ENCODE measurements at regions not wholly inside any gene's neighbourhood (a gene's known extent, or its start where the extent isn't known, plus 50 kb on each side); places are given as distances from the start of the nearest gene placed in this dataset.

GRCh38 chr2:12429779-12430406 lies 286.8 kb upstream of the TRIB2 start:
- H3K27ac ChIP-seq, result no peak overlapping the region
- no peaks in the 10 kb centered on the region for H3K4me1 ChIP-seq (replicated peaks)
- TF ChIP-seq POLR2A (IDR thresholded peaks at IDR 0.05), result no peak
- no peak for TF ChIP-seq POLR2AphosphoS5 (IDR thresholded peaks at IDR 0.05)
- TF ChIP-seq CTCF (IDR thresholded peaks at IDR 0.05), result no peak
- WGBS, result 59% methylated on average over 4 of the region's 4 CpGs
- H3K4me3 ChIP-seq, result no peak overlapping the region
- DNase-seq (ENCODE audit: low spot score), result no peak
- intact Hi-C loops (cut with DNase I), result no loop called here
- no peaks in the 10 kb centered on the region for H3K36me3 ChIP-seq
- no peaks in the 10 kb centered on the region for H3K27me3 ChIP-seq (replicated peaks; ENCODE audit: insufficient read depth)
- H3K9me3 ChIP-seq, result no peaks in the 10 kb centered on the region

GRCh38 chr2:12430407-12431133 lies 286.2 kb upstream of the TRIB2 start:
- DNase-seq (ENCODE audit: low spot score), result no peak
- H3K27ac ChIP-seq, result no peak overlapping the region
- 78% methylated on average over 6 of the region's 6 CpGs for WGBS

GRCh38 chr2:12432985-12433625 lies 283.6 kb upstream of the TRIB2 start:
- no peaks in the 10 kb centered on the region for H3K4me1 ChIP-seq (replicated peaks)
- 79% methylated on average over 2 of the region's 2 CpGs for WGBS
- no peaks in the 10 kb centered on the region for H3K9me3 ChIP-seq
- intact Hi-C loops (cut with DNase I), result no loop called here
- no peak overlapping the region for H3K27ac ChIP-seq
- TF ChIP-seq POLR2AphosphoS5 (IDR thresholded peaks at IDR 0.05) (no peak), POLR2A (IDR thresholded peaks at IDR 0.05) (no peak), CTCF (IDR thresholded peaks at IDR 0.05) (no peak)
- no peaks in the 10 kb centered on the region for H3K36me3 ChIP-seq
- no peak overlapping the region for H3K4me3 ChIP-seq
- no peak for DNase-seq (ENCODE audit: low spot score)
- H3K27me3 ChIP-seq (replicated peaks; ENCODE audit: insufficient read depth), result no peaks in the 10 kb centered on the region

More at GRCh38 chr2:12430407-12431133, 286.2 kb upstream of the TRIB2 start:
- TF ChIP-seq POLR2AphosphoS5 (IDR thresholded peaks at IDR 0.05), result no peak
- no peak for TF ChIP-seq POLR2A (IDR thresholded peaks at IDR 0.05)
- TF ChIP-seq CTCF (IDR thresholded peaks at IDR 0.05), result no peak
- intact Hi-C loops (cut with DNase I), result no loop called here
- no peaks in the 10 kb centered on the region for H3K4me1 ChIP-seq (replicated peaks)
- H3K27me3 ChIP-seq (replicated peaks; ENCODE audit: insufficient read depth), result no peaks in the 10 kb centered on the region
- H3K4me3 ChIP-seq, result no peak overlapping the region
- H3K9me3 ChIP-seq, result no peaks in the 10 kb centered on the region
- no peaks in the 10 kb centered on the region for H3K36me3 ChIP-seq

- Histone ChIP-seq H3K27ac (no peak overlapping the region), H3K9me3 (no peaks in the 10 kb centered on the region), H3K36me3 (no peaks in the 10 kb centered on the region), H3K4me3 (no peak overlapping the region), H3K27me3 (replicated peaks; ENCODE audit: insufficient read depth) (no peaks in the 10 kb centered on the region), H3K4me1 (replicated peaks) (no peaks in the 10 kb centered on the region)
- intact Hi-C loops (cut with DNase I), result no loop called here
- TF ChIP-seq POLR2A (IDR thresholded peaks at IDR 0.05), result no peak
- no peak for TF ChIP-seq CTCF (IDR thresholded peaks at IDR 0.05)
- no peak for TF ChIP-seq POLR2AphosphoS5 (IDR thresholded peaks at IDR 0.05)
- 92% methylated on average over 2 of the region's 2 CpGs for WGBS
- no peak for DNase-seq (ENCODE audit: low spot score)
Measured at GRCh38 chr2:12433626-12433990, 283.1 kb upstream of the TRIB2 start.
